ENCODE measurements at regions not wholly inside any gene's neighbourhood (a gene's known extent, or its start where the extent isn't known, plus 50 kb on each side); places are given as distances from the start of the nearest gene placed in this dataset.
A peak's percentile ranks its signal among the peaks of the same experiment; 100 is the strongest.

DNA sequence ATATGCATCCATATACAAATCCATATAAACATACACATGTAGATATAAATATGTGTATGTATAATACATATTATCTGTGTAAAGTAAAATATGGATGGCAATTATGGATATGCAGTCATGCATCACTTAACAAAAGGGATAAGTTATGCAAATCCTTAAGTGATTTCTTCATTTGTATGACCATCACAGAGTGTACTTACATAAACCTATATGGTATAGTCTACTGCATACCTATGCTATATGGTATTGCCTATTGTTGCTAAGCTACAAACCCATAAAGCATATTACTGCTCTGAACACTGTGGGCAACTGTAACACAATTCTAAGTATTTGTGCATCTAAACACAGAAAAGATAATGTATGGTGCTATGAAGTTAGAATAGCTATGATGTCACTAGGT is 227.2 kb downstream of the SLC6A15 start:
- no peaks in the 10 kb centered on the region for H3K9me3 Mint-ChIP-seq
- H3K4me1 Mint-ChIP-seq, result no peaks in the 10 kb centered on the region
- Histone ChIP-seq H3K4me3 (no peak overlapping the region), H3K9me3 (ENCODE audit: low read depth) (no peaks in the 10 kb centered on the region), H3K27me3 (no peaks in the 10 kb centered on the region), H3K36me3 (no peaks in the 10 kb centered on the region), H3F3A (ENCODE audit: low read depth) (no peaks in the 10 kb centered on the region), H3K4me1 (no peaks in the 10 kb centered on the region), H4K20me1 (ENCODE audit: low read depth) (no peaks in the 10 kb centered on the region), H3K27ac (no peak overlapping the region), H3K79me2 (ENCODE audit: low read depth) (no peaks in the 10 kb centered on the region), H2AFZ (replicated peaks) (no peak overlapping the region), H3K9ac (no peak overlapping the region), H3K4me2 (no peak overlapping the region)
- H3K27ac Mint-ChIP-seq, result no peak overlapping the region
- H3K4me3 Mint-ChIP-seq, result no peak overlapping the region
- no peaks in the 10 kb centered on the region for H3K27me3 Mint-ChIP-seq (ENCODE audit: insufficient read depth, low read depth)
- H3K36me3 Mint-ChIP-seq, result no peaks in the 10 kb centered on the region
- DNase-seq (ENCODE audit: low spot score), result no peak
- no peak for TF ChIP-seq EZH2phosphoT487 (IDR thresholded peaks at IDR 0.05)
- TF ChIP-seq EZH2 (IDR thresholded peaks at IDR 0.05), result no peak
- no peak for TF ChIP-seq CTCF (IDR thresholded peaks at IDR 0.05)

DNA sequence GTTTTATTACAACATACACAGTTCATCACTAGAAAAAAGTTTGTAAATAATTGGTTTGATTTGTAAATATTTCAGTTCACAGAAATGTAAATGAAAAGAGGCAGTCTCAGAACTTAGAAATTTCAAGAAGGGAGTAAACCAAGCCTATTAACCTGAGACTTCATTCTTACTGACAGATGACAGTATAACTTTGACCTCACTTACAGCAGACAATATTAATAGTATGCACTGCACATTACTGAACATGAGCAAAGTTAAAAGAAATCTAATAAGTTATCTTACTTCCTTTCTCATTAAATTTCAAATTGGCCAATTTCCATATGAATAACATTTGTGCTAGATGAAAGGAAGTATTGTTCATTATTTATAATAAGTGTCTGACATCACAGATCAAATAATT is 235.8 kb downstream of the SLC6A15 start:
- DNase-seq (ENCODE audit: low spot score), result no peak
- Histone ChIP-seq H3K27ac (no peak overlapping the region), H3K27me3 (no peaks in the 10 kb centered on the region), H2AFZ (replicated peaks) (no peak overlapping the region), H3K4me3 (no peak overlapping the region), H3K4me1 (no peaks in the 10 kb centered on the region), H3K9me3 (ENCODE audit: low read depth) (no peaks in the 10 kb centered on the region), H3K36me3 (no peaks in the 10 kb centered on the region), H4K20me1 (ENCODE audit: low read depth) (no peaks in the 10 kb centered on the region), H3K4me2 (no peak overlapping the region), H3K79me2 (ENCODE audit: low read depth) (no peaks in the 10 kb centered on the region), H3K9ac (no peak overlapping the region), H3F3A (ENCODE audit: low read depth) (no peaks in the 10 kb centered on the region)
- H3K36me3 Mint-ChIP-seq, result no peaks in the 10 kb centered on the region
- H3K27me3 Mint-ChIP-seq (ENCODE audit: insufficient read depth, low read depth), result peaks cover 4% of the 10 kb centered on the region
- no peak for TF ChIP-seq CTCF (IDR thresholded peaks at IDR 0.05)
- no peak for TF ChIP-seq EZH2 (IDR thresholded peaks at IDR 0.05)
- TF ChIP-seq EZH2phosphoT487 (IDR thresholded peaks at IDR 0.05), result no peak
- H3K4me3 Mint-ChIP-seq, result no peak overlapping the region
- peaks cover 3% of the 10 kb centered on the region for H3K4me1 Mint-ChIP-seq
- no peaks in the 10 kb centered on the region for H3K9me3 Mint-ChIP-seq
- no peak overlapping the region for H3K27ac Mint-ChIP-seq

DNA sequence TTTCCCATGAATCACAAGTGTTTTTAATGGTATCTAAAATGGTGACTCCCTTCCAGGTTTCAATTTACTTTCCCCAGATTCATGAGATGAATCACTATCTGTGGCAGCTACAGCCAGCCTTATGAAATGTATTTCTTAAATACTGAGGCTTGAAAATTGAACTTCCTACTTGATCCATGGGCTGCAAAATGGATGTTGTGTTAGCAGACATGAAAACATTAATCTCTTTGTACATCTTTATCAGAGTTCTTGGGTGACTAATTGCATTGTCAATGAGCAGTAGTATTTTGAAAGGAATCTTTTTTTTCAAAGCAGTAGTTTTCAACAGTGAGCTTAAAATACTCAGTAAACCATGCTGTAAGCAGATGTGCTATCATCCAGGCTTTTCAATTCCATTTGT is 250.8 kb downstream of the SLC6A15 start:
- no peak overlapping the region for H3K27ac Mint-ChIP-seq

DNA sequence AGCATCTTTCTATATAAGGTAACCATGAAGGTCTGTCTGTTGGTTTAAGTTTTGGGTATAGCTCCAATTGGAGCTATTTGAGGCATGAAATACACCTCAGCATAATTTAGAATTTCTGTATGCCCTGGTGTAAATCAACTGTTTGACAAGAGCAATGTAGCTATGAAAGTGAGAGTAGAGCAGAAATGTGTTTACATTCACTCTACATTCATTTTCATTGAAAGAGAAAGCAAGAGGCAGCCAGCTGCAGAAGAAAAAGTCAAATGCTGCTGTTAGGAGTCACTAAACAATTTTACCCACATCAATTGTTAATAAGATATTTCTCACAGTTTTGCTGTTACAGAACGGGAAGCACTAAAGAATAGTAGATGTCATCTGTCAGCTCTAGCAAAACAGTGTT is 252.5 kb downstream of the SLC6A15 start:
- Mint-ChIP-seq H3K9me3 (no peaks in the 10 kb centered on the region), H3K27me3 (ENCODE audit: insufficient read depth, low read depth) (no peaks in the 10 kb centered on the region), H3K36me3 (no peaks in the 10 kb centered on the region), H3K27ac (no peak overlapping the region), H3K4me1 (peaks cover 5% of the 10 kb centered on the region), H3K4me3 (no peak overlapping the region)
- Histone ChIP-seq H2AFZ (replicated peaks) (no peak overlapping the region), H3K4me3 (no peak overlapping the region), H4K20me1 (ENCODE audit: low read depth) (no peaks in the 10 kb centered on the region), H3K27ac (no peak overlapping the region), H3K4me1 (no peaks in the 10 kb centered on the region), H3K36me3 (no peaks in the 10 kb centered on the region), H3K79me2 (ENCODE audit: low read depth) (no peaks in the 10 kb centered on the region), H3K9ac (no peak overlapping the region), H3K4me2 (no peak overlapping the region), H3K27me3 (no peaks in the 10 kb centered on the region), H3F3A (ENCODE audit: low read depth) (no peaks in the 10 kb centered on the region), H3K9me3 (ENCODE audit: low read depth) (no peaks in the 10 kb centered on the region)
- no peak for TF ChIP-seq EZH2 (IDR thresholded peaks at IDR 0.05)
- no peak for DNase-seq (ENCODE audit: low spot score)

More for the DNA sequence above, 250.8 kb downstream of the SLC6A15 start:
- H3K36me3 ChIP-seq, result no peaks in the 10 kb centered on the region
- Mint-ChIP-seq H3K9me3 (no peaks in the 10 kb centered on the region), H3K36me3 (no peaks in the 10 kb centered on the region), H3K27me3 (ENCODE audit: insufficient read depth, low read depth) (no peaks in the 10 kb centered on the region), H3K4me1 (peaks cover 5% of the 10 kb centered on the region), H3K4me3 (no peak overlapping the region)
- peak overlapping the region; percentile 8 for H2AFZ ChIP-seq (replicated peaks)
- no peaks in the 10 kb centered on the region for H3K9me3 ChIP-seq (ENCODE audit: low read depth)
- no peaks in the 10 kb centered on the region for H3K4me1 ChIP-seq
- no peak overlapping the region for H3K4me2 ChIP-seq
- H3K4me3 ChIP-seq, result no peak overlapping the region
- no peaks in the 10 kb centered on the region for H3K27me3 ChIP-seq
- no peaks in the 10 kb centered on the region for H3F3A ChIP-seq (ENCODE audit: low read depth)
- no peak for DNase-seq (ENCODE audit: low spot score)
- H3K27ac ChIP-seq, result no peak overlapping the region
- TF ChIP-seq EZH2phosphoT487 (IDR thresholded peaks at IDR 0.05) (no peak), EZH2 (IDR thresholded peaks at IDR 0.05) (no peak)
- no peaks in the 10 kb centered on the region for H4K20me1 ChIP-seq (ENCODE audit: low read depth)
- no peak overlapping the region for H3K9ac ChIP-seq
- no peaks in the 10 kb centered on the region for H3K79me2 ChIP-seq (ENCODE audit: low read depth)

Data from neural progenitor cell (in vitro differentiated cells).